GM23248 (cell line): ENCODE measurements at regions not wholly inside any gene's neighbourhood (a gene's known extent, or its start where the extent isn't known, plus 50 kb on each side); places are given as distances from the start of the nearest gene placed in this dataset.

Experiments used
- EZH2 ChIP-seq: fragments of 200-600 bp; sonication (generic); IDR thresholded peaks from 2 replicates; pipeline ENCODE4 v1.6.1; 2018; ENCODE audit warnings: antibody characterized with exemption, mild to moderate bottlenecking; ENCODE audit not compliant: insufficient read depth, poor library complexity, severe bottlenecking
- EZH2phosphoT487 ChIP-seq: fragments of 200-600 bp; sonication (generic); IDR thresholded peaks from 2 replicates; pipeline ENCODE4 v1.6.1; 2018; ENCODE audit warnings: antibody characterized with exemption, moderate library complexity, mild to moderate bottlenecking, low read depth; ENCODE audit not compliant: insufficient read depth

GRCh38 chr6:148239215-148239614, 103.4 kb upstream of the SASH1 start:
- TF ChIP-seq EZH2phosphoT487 (no peak), EZH2 (no peak)
